Prostate gland (tissue), 2 donors: ENCODE measurements at regions not wholly inside any gene's neighbourhood (a gene's known extent, or its start where the extent isn't known, plus 50 kb on each side); places are given as distances from the start of the nearest gene placed in this dataset.

ENCODE experiments used
- POLR2A ChIP-seq: fragments of 450-650 bp; IDR thresholded peaks from one replicate; pipeline ENCODE4 v1.6.1; 2016; ENCODE audit warnings: antibody characterized with exemption, mild to moderate bottlenecking
- POLR2AphosphoS5 ChIP-seq: sonication (generic); formaldehyde crosslinking; IDR thresholded peaks from one replicate; pipeline ENCODE4 v1.6.1; 2017; ENCODE audit warnings: antibody characterized with exemption
- TF ChIP-seq, protein P1 (sequence below), 4 experiments: fragments of 200-600 bp in 2 of 4; fragments of 450-650 bp in 2 of 4; sonication (generic) in 2 of 4; IDR thresholded peaks; 1 replicate in 3 of 4; 2 replicates in 1 of 4; pipeline ENCODE4 v1.5.1; 2016 to 2019; ENCODE audit warnings: antibody characterized with exemption in 4 of 4, mild to moderate bottlenecking in 2 of 4, moderate library complexity in 2 of 4

DNA sequence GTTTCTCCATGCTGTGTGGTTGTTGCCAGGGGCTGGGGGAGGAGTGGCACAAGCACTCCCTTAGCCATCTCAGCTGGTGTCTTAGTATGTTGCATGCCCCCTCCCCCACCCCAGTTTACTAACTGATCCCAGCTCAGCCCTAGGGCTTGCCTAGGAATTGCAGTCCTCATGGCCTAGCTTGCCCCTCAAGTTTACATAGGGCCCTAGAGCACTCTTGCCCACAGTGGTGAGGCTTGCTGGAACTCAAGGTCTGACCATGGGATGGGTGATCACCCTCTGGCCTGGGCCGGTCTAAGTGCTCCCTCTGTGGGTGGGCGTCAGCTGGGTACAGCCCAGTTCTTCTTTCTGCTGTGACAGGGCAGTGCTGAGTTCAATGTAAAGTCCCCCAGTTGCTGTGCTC, 156.1 kb upstream of the PIEZO2 start:
- TF ChIP-seq, protein P1, sequence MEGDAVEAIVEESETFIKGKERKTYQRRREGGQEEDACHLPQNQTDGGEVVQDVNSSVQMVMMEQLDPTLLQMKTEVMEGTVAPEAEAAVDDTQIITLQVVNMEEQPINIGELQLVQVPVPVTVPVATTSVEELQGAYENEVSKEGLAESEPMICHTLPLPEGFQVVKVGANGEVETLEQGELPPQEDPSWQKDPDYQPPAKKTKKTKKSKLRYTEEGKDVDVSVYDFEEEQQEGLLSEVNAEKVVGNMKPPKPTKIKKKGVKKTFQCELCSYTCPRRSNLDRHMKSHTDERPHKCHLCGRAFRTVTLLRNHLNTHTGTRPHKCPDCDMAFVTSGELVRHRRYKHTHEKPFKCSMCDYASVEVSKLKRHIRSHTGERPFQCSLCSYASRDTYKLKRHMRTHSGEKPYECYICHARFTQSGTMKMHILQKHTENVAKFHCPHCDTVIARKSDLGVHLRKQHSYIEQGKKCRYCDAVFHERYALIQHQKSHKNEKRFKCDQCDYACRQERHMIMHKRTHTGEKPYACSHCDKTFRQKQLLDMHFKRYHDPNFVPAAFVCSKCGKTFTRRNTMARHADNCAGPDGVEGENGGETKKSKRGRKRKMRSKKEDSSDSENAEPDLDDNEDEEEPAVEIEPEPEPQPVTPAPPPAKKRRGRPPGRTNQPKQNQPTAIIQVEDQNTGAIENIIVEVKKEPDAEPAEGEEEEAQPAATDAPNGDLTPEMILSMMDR (IDR thresholded peaks at IDR 0.05) = no peak
- no peak for TF ChIP-seq POLR2A
- TF ChIP-seq POLR2AphosphoS5 = no peak
